Stimulated activated CD8-positive, alpha-beta memory T cell treated with anti-CD3 and anti-CD28 coated beads, Interleukin-12 subunit alpha, Interleukin-12 subunit beta, amount 100 ng/mL, for 24 hours (primary cell): ENCODE measurements at regions not wholly inside any gene's neighbourhood (a gene's known extent, or its start where the extent isn't known, plus 50 kb on each side); places are given as distances from the start of the nearest gene placed in this dataset.
"Not testable (repeated sequence)": the region's sequence is repeated elsewhere in the genome, so short reads cannot be mapped to it uniquely, and the experiment has no call there.

Experiments
- DNase-seq: peaks from one replicate; pipeline ENCODE4 v3.0.0-alpha.2; 2020; ENCODE audit errors: extremely low read depth

- DNase-seq: no peak
These were observed 107.7 kb upstream of the DTNBP1 start for GRCh38 chr6:15770347-15771143.

- DNase-seq: no peak
These were observed 106.7 kb upstream of the DTNBP1 start for GRCh38 chr6:15769511-15770018.

- no peak for DNase-seq
These were observed 106.2 kb upstream of the DTNBP1 start for GRCh38 chr6:15768999-15769398.

- no peak for DNase-seq
These were observed 101.0 kb upstream of the DTNBP1 start for GRCh38 chr6:15763837-15764236.

GRCh38 chr6:15763364-15763763, 100.5 kb upstream of the DTNBP1 start:
- no peak for DNase-seq

- DNase-seq: no peak
These were observed 98.2 kb upstream of the DTNBP1 start for GRCh38 chr6:15761045-15761502.

GRCh38 chr6:15758631-15759215, 95.9 kb upstream of the DTNBP1 start:
- DNase-seq: no peak

- DNase-seq: no peak
These were observed 92.7 kb upstream of the DTNBP1 start for GRCh38 chr6:15755526-15755925.

- DNase-seq: no peak
These were observed 91.9 kb upstream of the DTNBP1 start for GRCh38 chr6:15754706-15755079.

GRCh38 chr6:15754035-15754705, 91.3 kb upstream of the DTNBP1 start:
- no peak for DNase-seq

- no peak for DNase-seq
These were observed 90.0 kb upstream of the DTNBP1 start for GRCh38 chr6:15752820-15753219.

- DNase-seq: no peak
These were observed 89.0 kb upstream of the DTNBP1 start for GRCh38 chr6:15751721-15752350.

GRCh38 chr6:15748341-15748740, 85.5 kb upstream of the DTNBP1 start:
- DNase-seq: no peak

GRCh38 chr6:15747354-15747883, 84.6 kb upstream of the DTNBP1 start:
- no peak for DNase-seq

GRCh38 chr6:15745781-15746180, 83.0 kb upstream of the DTNBP1 start:
- no peak for DNase-seq

- no peak for DNase-seq
These were observed 82.1 kb upstream of the DTNBP1 start for GRCh38 chr6:15744818-15745402.

GRCh38 chr6:15742013-15742412, 79.2 kb upstream of the DTNBP1 start:
- not testable (repeated sequence) for DNase-seq

- no peak for DNase-seq
These were observed 78.6 kb upstream of the DTNBP1 start for GRCh38 chr6:15741405-15741804.

- DNase-seq: no peak
These were observed 77.0 kb upstream of the DTNBP1 start for GRCh38 chr6:15739867-15740266.

- no peak for DNase-seq
These were observed 76.5 kb upstream of the DTNBP1 start for GRCh38 chr6:15739353-15739752.

GRCh38 chr6:15738195-15738594, 75.4 kb upstream of the DTNBP1 start:
- not testable (repeated sequence) for DNase-seq

GRCh38 chr6:15736297-15736696, 73.5 kb upstream of the DTNBP1 start:
- no peak for DNase-seq
